GM20000 (cell line): ENCODE measurements at regions not wholly inside any gene's neighbourhood (a gene's known extent, or its start where the extent isn't known, plus 50 kb on each side); places are given as distances from the start of the nearest gene placed in this dataset.

ENCODE experiments used
- DNase-seq: peaks from one replicate; pipeline ENCODE4 v3.0.0; 2012; ENCODE audit warnings: low spot score
- TF ChIP-seq, protein P1 (sequence below): IDR thresholded peaks from 2 replicates; pipeline ENCODE4 v1.5.1; 2012; ENCODE audit warnings: mild to moderate bottlenecking, control low read depth; ENCODE audit errors: extremely low read depth, missing control alignments

DNA sequence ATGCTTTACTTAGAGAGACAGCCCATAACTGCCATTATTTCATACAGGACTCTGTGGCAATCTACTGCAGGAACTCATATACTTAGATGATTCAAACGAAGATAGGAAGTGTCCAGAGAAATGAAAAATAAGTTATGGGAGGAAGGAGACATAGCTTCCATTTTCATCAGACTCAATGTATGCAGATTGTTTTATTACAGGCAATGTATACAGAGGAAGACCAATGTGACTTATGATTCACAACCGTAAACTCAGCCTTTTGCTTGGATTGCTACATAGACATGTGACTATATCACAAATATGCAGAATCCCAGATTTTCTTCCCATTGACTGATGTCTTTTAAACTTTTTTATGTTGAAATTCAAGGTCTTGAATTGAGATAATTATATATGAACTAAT lies 793.4 kb downstream of the SATB2 start:
- TF ChIP-seq, protein P1, sequence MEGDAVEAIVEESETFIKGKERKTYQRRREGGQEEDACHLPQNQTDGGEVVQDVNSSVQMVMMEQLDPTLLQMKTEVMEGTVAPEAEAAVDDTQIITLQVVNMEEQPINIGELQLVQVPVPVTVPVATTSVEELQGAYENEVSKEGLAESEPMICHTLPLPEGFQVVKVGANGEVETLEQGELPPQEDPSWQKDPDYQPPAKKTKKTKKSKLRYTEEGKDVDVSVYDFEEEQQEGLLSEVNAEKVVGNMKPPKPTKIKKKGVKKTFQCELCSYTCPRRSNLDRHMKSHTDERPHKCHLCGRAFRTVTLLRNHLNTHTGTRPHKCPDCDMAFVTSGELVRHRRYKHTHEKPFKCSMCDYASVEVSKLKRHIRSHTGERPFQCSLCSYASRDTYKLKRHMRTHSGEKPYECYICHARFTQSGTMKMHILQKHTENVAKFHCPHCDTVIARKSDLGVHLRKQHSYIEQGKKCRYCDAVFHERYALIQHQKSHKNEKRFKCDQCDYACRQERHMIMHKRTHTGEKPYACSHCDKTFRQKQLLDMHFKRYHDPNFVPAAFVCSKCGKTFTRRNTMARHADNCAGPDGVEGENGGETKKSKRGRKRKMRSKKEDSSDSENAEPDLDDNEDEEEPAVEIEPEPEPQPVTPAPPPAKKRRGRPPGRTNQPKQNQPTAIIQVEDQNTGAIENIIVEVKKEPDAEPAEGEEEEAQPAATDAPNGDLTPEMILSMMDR = no peak
- DNase-seq = no peak

DNA sequence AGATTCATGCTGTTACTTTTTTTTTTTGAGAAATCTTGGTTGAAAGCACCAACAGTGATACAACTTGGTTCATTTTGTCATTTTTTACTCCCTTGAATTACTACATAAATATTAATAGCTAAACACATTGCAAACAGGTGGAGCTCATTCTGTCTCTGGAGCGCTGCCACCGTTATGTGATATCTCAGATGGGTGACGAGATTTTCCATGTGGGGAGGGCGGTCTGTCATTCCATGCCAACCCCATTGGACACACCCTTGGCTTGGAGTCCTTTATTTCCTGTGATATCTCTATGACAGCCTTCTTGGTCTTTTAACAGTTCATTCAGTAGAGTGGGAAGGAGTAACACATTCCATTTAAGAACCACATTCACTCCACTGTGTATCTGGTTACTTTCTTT lies 794.8 kb downstream of the SATB2 start:
- TF ChIP-seq, protein P1 = no peak
- no peak for DNase-seq

DNA sequence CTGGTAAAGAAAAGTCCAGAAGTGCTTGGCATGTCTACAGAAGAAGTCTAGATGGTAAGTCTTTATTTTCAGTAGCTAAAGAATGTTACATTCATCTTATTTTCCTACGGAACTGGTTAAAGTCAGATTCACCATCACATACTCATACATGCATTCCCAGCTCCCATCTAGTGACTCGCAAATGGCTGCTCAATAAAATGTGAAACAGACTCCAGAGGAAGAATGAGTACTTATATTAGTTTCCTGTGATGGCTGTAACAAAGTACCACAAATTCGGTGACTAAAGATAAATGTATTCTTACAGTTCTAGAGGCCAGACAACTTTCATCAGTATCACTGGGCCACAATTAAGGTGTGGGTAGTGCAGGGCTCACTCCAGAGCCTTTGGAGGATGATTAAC lies 797.2 kb downstream of the SATB2 start:
- no peak for DNase-seq
- TF ChIP-seq, protein P1 = no peak

DNA sequence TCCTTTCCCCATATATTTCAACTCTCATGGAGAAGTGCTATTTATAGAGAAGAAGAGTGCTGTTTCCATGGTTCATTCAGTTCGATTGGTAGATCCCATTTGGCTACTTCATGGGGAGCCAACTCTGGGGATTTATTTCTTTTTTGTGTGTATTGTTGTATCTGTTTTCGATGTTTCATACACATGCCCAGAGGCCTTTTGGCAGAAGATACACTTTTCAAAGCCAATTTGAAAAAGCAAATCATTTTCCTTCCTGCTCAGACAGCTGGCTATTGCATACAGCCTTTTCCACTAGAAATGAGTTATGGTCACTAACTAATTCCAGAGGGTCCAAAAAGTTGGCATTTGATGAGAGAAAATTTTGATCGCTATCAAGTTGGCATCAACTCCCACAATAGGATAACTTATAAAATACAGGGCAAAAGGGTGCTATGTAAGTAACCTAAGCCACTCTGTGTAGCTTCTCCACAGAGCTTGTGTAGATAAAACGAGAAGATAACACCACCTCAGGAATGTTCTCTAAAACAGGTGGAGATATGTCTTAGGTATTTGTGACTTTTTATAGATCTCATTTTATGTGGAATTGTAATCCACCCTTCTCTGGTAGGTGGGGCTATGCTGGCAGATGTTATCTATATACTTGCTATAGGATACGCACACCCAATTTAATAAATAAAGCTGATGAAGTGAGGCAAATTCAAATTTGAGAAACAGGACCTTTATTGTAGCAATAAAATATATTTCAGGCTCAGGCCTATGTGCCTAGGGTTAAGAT lies 798.5 kb downstream of the SATB2 start:
- TF ChIP-seq, protein P1 = no peak
- DNase-seq = no peak

DNA sequence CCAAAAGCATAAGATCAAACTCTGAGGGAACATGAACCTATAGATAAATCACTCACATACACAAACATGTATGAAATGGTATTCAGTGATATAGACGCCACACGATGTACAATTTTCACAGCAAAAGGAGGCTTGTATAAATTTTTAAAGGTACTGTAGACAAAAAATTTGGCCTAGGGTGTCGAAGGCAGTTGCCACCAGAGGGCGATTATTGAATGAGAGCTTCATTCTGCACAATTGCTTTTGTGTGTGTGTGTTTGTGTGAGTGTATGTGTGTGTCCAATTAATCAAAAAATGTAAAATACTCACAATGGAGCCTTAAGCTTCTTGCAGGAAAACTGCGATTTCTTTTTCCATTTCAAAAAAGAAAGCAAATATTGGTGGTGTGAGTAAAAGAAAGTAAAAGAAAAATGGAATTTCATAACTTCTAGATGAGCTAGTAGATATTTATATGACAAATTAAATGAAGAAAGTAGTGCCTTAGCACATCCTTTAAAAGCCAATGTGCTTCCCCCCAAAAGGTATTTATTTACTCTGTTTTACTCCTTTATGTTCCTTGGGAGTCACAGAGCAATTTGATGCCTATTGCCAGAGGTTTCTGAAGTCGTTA lies 800.1 kb downstream of the SATB2 start:
- no peak for DNase-seq
- TF ChIP-seq, protein P1 = no peak

DNA sequence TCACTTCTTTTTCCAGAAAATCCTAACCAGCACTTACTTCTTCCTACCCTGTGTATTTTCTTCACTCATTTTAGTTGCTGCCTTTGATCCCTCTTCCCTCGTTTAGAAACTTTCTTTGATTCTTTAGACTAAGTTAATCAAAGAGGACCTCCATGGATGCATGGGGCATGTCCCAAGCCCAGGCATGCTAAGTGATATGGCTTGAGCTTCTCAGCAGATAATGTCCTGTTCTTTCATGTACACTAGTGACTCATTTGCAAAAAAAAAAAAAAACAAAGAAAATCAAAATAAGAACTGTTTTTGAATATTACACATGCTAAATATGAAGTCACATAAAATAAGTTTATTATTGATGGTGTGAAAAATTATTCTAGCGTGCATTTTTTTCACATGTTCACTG lies 800.9 kb downstream of the SATB2 start:
- TF ChIP-seq, protein P1 = no peak
- DNase-seq = no peak

DNA sequence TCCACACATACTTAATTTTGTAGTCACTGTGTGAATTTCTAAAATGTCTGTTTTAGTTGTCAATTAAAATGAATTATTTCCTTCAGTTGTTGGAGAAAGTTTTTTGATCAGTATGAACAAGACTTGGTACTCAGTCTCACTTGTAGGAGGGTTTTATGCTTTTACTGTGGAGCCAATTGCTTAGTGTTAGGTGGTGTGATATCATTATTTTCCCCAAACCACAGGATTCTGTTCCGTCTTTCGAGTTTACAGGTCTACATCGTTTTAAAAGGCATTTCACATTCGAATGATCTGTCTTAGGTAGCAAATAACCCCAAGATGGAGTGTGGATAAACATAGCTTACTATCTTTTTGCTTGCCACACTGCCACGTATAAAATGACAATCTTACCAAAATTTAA lies 803.1 kb downstream of the SATB2 start:
- TF ChIP-seq, protein P1 = no peak
- DNase-seq = no peak
